Gastroesophageal sphincter (tissue), 3 donors: ENCODE measurements at regions not wholly inside any gene's neighbourhood (a gene's known extent, or its start where the extent isn't known, plus 50 kb on each side); places are given as distances from the start of the nearest gene placed in this dataset.

ENCODE experiments used
- POLR2A ChIP-seq, 2 donors: fragments of 450-650 bp; IDR thresholded peaks; one replicate each; pipeline ENCODE4 v1.6.1; 2017; ENCODE audit warnings: antibody characterized with exemption in 2 of 2, mild to moderate bottlenecking in 2 of 2, moderate library complexity in 1 of 2
- POLR2AphosphoS5 ChIP-seq: sonication (generic); formaldehyde crosslinking; IDR thresholded peaks from one replicate; pipeline ENCODE4 v1.6.1; 2017; ENCODE audit warnings: antibody characterized with exemption
- TF ChIP-seq, protein P1 (sequence below), 4 experiments: fragments of 200-600 bp in 2 of 4; fragments of 450-650 bp in 2 of 4; sonication (generic) in 1 of 4; IDR thresholded peaks; one replicate each; pipeline ENCODE4 v1.5.1; 2017 to 2019; ENCODE audit warnings: antibody characterized with exemption in 4 of 4, mild to moderate bottlenecking in 2 of 4, moderate library complexity in 2 of 4

DNA sequence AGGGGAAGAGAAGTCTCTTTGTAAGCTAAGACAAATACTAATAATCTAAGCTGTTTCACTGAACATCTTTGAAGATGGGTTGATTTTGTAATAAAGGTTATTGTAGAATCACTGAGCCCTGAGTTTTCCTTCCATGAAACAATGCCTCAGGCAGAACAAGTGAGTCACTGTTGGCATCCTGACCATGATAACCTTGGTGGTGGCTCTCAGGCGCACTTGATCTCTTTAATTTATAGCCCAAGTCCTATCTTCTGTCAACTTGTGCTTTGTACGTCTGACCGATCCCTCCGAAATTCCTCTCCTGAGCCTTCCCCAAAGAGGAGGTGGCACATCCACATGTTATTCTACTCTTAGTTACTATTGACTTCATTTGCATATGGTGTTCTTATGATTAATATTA is 812.9 kb downstream of the REEP3 start:
- TF ChIP-seq, protein P1, sequence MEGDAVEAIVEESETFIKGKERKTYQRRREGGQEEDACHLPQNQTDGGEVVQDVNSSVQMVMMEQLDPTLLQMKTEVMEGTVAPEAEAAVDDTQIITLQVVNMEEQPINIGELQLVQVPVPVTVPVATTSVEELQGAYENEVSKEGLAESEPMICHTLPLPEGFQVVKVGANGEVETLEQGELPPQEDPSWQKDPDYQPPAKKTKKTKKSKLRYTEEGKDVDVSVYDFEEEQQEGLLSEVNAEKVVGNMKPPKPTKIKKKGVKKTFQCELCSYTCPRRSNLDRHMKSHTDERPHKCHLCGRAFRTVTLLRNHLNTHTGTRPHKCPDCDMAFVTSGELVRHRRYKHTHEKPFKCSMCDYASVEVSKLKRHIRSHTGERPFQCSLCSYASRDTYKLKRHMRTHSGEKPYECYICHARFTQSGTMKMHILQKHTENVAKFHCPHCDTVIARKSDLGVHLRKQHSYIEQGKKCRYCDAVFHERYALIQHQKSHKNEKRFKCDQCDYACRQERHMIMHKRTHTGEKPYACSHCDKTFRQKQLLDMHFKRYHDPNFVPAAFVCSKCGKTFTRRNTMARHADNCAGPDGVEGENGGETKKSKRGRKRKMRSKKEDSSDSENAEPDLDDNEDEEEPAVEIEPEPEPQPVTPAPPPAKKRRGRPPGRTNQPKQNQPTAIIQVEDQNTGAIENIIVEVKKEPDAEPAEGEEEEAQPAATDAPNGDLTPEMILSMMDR (IDR thresholded peaks at IDR 0.05) = no peak
- TF ChIP-seq POLR2A (IDR thresholded peaks at IDR 0.05) (no peak), POLR2AphosphoS5 (no peak)
